ENCODE measurements at regions not wholly inside any gene's neighbourhood (a gene's known extent, or its start where the extent isn't known, plus 50 kb on each side); places are given as distances from the start of the nearest gene placed in this dataset.

- no peak for DNase-seq
- in situ Hi-C loops (cut with HindIII; ENCODE audit: low pct_ligation_motif_present, low pct_unique_long_range_greater_than_20kb, low sequenced_read_pairs): no loop called here
Measured at GRCh38 chr10:55476129-55476528, 675.1 kb upstream of the PCDH15 start.

- in situ Hi-C loops (cut with HindIII; ENCODE audit: low pct_ligation_motif_present, low pct_unique_long_range_greater_than_20kb, low sequenced_read_pairs): no loop called here
- DNase-seq: no peak
Measured at GRCh38 chr10:55474258-55474657, 673.2 kb upstream of the PCDH15 start.

DNA sequence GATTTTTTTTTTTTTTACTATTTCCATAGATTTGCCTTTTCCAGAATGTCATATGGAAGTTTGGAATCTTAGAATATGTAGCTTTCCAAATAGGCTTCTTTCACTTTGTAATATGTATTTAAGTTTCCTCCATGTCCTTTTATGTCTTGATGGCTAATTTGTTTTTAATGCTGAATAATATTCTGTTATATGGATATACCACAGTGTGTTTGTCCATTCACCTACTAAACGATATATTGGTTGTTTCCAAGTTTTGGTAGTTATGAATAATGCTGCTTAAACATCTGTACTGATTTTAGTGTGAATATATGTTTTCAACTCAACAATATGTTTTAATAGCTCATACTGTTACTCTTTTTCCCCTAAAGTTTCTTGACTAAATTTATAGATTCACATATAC lies 669.8 kb upstream of the PCDH15 start:
- in situ Hi-C loops (cut with HindIII; ENCODE audit: low pct_ligation_motif_present, low pct_unique_long_range_greater_than_20kb, low sequenced_read_pairs): no loop called here

DNA sequence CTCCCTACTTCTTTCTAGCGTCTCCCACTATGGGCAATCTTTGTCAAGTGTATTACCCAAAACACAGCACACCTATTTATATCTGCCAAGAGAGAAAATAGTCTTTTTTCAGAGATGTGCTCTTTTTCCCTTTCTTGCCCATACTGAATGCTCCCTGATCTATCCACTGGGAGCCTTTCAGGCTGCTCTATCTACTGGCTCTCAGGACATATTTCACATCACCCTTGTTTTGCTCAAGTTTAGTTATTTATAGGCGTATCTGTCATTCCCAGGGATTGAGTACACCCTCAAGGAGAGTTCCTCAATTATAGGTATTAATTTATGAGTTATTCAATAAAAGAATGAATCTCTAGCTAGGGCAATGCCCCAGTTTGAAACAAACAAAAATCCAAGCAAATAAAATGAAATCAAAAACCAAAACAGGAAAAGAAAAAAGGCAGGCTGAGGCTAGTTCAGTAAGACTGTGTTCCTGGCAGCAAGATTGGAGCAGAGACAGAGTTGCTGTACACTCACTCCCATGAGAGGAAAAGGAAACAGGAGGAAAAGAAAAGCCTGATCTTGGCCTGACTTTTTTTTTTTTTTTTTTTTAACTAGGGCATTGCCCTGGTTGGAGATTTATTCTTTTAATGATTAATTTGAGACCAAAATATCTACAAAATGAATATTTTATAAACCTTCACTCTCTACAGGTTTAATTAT lies 665.9 kb upstream of the PCDH15 start:
- in situ Hi-C loops (cut with HindIII; ENCODE audit: low pct_ligation_motif_present, low pct_unique_long_range_greater_than_20kb, low sequenced_read_pairs): no loop called here
- DNase-seq: no peak

More for the DNA sequence above, 669.8 kb upstream of the PCDH15 start:
- DNase-seq: no peak

DNA sequence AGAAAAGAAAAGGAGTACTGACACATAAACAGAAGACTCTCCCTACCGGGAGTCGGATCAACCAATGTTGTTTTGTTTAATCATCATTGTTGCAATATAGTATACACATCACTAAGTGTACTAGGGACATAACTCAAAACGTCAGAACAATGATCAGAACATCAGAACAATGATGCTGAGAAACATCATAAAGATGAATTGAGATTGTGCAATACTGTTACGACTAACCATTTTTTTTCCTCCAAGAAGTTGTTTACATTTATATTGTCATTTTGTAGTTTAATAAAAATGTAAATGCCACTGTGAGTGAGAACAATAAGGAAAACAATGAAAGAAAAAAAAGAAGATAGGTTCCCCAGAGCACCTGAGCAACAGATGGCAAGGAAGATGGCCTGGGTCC lies 663.1 kb upstream of the PCDH15 start:
- no peak for DNase-seq

DNA sequence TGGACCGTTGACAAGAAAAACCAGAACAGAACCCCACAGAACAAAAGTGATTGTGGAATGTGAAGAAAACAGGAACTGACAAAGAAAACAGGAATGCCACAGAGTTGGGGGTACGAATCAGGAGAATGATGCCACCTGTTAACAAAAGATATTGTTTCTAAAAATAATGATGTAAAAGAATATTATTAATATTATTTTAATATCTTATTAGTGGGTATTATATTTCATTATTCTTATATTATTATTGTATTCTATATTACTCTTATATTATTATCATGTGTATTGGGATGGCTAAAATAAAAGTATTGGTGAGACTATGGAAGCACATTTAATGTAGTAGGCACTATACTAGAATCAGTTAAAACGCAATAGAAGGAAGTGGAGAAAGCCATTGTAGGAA lies 659.0 kb upstream of the PCDH15 start:
- in situ Hi-C loops (cut with HindIII; ENCODE audit: low pct_ligation_motif_present, low pct_unique_long_range_greater_than_20kb, low sequenced_read_pairs): no loop called here
- no peak for DNase-seq

More for the DNA sequence above, 663.1 kb upstream of the PCDH15 start:
- in situ Hi-C loops (cut with HindIII; ENCODE audit: low pct_ligation_motif_present, low pct_unique_long_range_greater_than_20kb, low sequenced_read_pairs): no loop called here

DNA sequence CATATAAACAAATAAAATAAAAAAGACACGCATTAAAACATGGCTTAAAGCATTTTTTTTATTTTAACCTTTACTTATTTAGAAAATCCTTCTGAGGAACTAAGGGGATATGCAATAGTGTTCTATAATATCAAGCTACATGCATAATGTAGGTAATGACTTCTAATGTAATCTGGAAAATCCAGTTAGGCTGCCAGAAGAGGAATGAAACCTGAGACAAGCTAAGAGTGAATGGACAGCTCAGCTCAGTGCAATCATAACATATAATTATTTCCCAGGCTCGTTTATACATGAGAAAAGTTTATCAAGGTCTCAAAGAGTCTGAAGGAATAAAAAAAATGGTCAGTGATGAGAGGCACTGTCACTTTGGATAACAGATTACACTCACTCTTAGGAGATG lies 649.0 kb upstream of the PCDH15 start:
- no peak for DNase-seq
- in situ Hi-C loops (cut with HindIII; ENCODE audit: low pct_ligation_motif_present, low pct_unique_long_range_greater_than_20kb, low sequenced_read_pairs): no loop called here

GRCh38 chr10:55446441-55447002 lies 645.5 kb upstream of the PCDH15 start:
- no peak for DNase-seq
- in situ Hi-C loops (cut with HindIII; ENCODE audit: low pct_ligation_motif_present, low pct_unique_long_range_greater_than_20kb, low sequenced_read_pairs): no loop called here

DNA sequence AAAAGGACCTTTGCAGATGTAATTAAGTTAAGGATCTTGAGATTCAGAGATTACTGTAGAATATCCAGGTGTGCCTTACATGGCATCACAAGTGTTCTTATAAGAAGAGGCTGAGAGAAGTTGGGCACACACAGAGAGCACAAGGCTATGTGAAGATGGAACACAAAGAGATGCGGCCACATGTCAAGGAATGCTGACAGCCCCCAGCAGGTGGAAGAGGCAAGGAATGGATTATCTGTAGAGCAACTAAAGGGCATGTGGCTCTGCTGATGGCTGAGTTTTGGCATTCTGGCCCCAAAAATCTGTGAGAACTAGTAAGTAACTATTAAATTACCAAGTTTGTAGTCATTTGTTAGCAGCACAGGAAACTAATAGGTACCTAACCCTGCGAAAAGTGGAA lies 640.7 kb upstream of the PCDH15 start:
- no peak for DNase-seq
- in situ Hi-C loops (cut with HindIII; ENCODE audit: low pct_ligation_motif_present, low pct_unique_long_range_greater_than_20kb, low sequenced_read_pairs): no loop called here

GRCh38 chr10:55426138-55426537 lies 625.1 kb upstream of the PCDH15 start:
- in situ Hi-C loops (cut with HindIII; ENCODE audit: low pct_ligation_motif_present, low pct_unique_long_range_greater_than_20kb, low sequenced_read_pairs): no loop called here
- DNase-seq: no peak

- in situ Hi-C loops (cut with HindIII; ENCODE audit: low pct_ligation_motif_present, low pct_unique_long_range_greater_than_20kb, low sequenced_read_pairs): no loop called here
- DNase-seq: no peak
Measured at GRCh38 chr10:55410415-55410885, 609.4 kb upstream of the PCDH15 start.

DNA sequence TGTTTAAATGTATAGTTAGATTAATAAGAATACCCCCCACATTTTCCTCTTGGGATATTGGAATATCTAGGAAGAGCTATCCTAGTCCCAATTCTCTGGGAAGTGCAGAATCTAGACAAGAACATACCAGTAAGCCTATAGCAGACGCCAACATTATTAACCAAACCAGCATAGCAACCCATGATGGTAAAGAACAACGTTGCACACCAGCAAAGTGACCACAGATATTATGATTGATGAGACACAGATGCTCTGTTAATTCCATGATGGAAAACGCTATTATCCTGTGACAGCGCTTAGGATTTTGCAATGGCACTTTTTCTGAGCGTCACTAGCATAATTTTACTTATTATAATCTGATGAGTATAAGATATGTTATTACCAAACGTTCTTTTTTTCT lies 603.1 kb upstream of the PCDH15 start:
- in situ Hi-C loops (cut with HindIII; ENCODE audit: low pct_ligation_motif_present, low pct_unique_long_range_greater_than_20kb, low sequenced_read_pairs): no loop called here
- DNase-seq: no peak

DNA sequence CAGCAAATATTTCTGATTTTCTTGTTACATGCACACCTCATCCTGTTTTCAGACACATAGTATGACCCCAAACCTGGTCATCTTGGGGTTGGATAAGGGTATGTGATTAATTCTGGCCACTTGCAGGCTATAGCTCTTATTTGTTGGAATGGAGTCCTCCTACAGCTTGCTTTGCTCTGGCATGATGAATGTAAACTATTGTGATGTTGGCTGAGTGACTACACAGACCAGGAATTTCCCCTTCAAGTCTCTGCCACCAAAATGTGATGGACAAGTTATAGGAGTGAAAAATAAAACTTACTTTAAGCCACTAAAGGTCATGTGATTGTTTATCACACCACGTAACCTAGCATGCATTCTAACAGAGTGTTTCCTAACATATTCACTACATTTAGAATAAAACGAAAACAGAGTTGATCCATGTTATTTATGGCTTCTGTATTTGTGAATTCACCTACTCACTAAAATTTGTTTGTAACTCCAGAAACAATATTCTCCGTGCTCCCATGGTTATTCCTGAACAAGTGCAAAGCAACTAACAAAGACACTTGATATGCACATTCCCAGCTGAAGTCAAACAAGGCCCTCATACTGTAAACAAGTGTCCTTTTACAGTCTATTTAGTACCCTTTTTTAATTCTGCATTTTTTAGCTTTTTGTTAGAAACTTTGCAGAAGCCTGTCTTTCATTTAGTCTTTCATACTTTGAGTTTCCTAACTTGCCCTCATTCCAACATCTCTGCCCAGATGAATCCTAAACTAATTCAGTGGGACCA lies 599.2 kb upstream of the PCDH15 start:
- no peak for DNase-seq
- in situ Hi-C loops (cut with HindIII; ENCODE audit: low pct_ligation_motif_present, low pct_unique_long_range_greater_than_20kb, low sequenced_read_pairs): no loop called here

- DNase-seq: no peak
Measured at GRCh38 chr10:55398497-55398882, 597.5 kb upstream of the PCDH15 start.

GRCh38 chr10:55397777-55398496 lies 596.9 kb upstream of the PCDH15 start:
- in situ Hi-C loops (cut with HindIII; ENCODE audit: low pct_ligation_motif_present, low pct_unique_long_range_greater_than_20kb, low sequenced_read_pairs): no loop called here
- no peak for DNase-seq

More at GRCh38 chr10:55398497-55398882, 597.5 kb upstream of the PCDH15 start:
- in situ Hi-C loops (cut with HindIII; ENCODE audit: low pct_ligation_motif_present, low pct_unique_long_range_greater_than_20kb, low sequenced_read_pairs): no loop called here

GRCh38 chr10:55378196-55378595 lies 577.2 kb upstream of the PCDH15 start:
- in situ Hi-C loops (cut with HindIII; ENCODE audit: low pct_ligation_motif_present, low pct_unique_long_range_greater_than_20kb, low sequenced_read_pairs): no loop called here
- DNase-seq: no peak

- in situ Hi-C loops (cut with HindIII; ENCODE audit: low pct_ligation_motif_present, low pct_unique_long_range_greater_than_20kb, low sequenced_read_pairs): no loop called here
- no peak for DNase-seq
Measured at GRCh38 chr10:55374917-55375316, 573.9 kb upstream of the PCDH15 start.

GRCh38 chr10:55374060-55374459 lies 573.0 kb upstream of the PCDH15 start:
- in situ Hi-C loops (cut with HindIII; ENCODE audit: low pct_ligation_motif_present, low pct_unique_long_range_greater_than_20kb, low sequenced_read_pairs): no loop called here
- no peak for DNase-seq

Measured in ACHN (cell line).